ENCODE measurements at regions not wholly inside any gene's neighbourhood (a gene's known extent, or its start where the extent isn't known, plus 50 kb on each side); places are given as distances from the start of the nearest gene placed in this dataset.
A peak's percentile ranks its signal among the peaks of the same experiment; 100 is the strongest.

GRCh38 chr1:8267307-8267706 lies 50.6 kb upstream of the SLC45A1 start:
- Mint-ChIP-seq H3K4me3 (no peak overlapping the region), H3K27me3 (peaks cover 25% of the 10 kb centered on the region), H3K4me1 (ENCODE audit: low read depth) (peaks cover 19% of the 10 kb centered on the region), H3K27ac (peak overlapping the region; percentile 61), H3K9me3 (peaks cover 9% of the 10 kb centered on the region), H3K36me3 (ENCODE audit: low read depth) (no peaks in the 10 kb centered on the region)
- intact Hi-C loops (cut with micrococcal nuclease) = no loop called here

GRCh38 chr1:8266436-8267165 lies 51.3 kb upstream of the SLC45A1 start:
- no peaks in the 10 kb centered on the region for H3K36me3 Mint-ChIP-seq (ENCODE audit: low read depth)
- H3K27me3 Mint-ChIP-seq = peaks cover 27% of the 10 kb centered on the region
- no peak overlapping the region for H3K27ac Mint-ChIP-seq
- H3K4me3 Mint-ChIP-seq = no peak overlapping the region
- peaks cover 9% of the 10 kb centered on the region for H3K9me3 Mint-ChIP-seq
- intact Hi-C loops (cut with micrococcal nuclease) = no loop called here
- peaks cover 19% of the 10 kb centered on the region for H3K4me1 Mint-ChIP-seq (ENCODE audit: low read depth)

GRCh38 chr1:8263791-8264190 lies 54.1 kb upstream of the SLC45A1 start:
- no peak overlapping the region for H3K4me3 Mint-ChIP-seq
- no peaks in the 10 kb centered on the region for H3K36me3 Mint-ChIP-seq (ENCODE audit: low read depth)
- peaks cover 9% of the 10 kb centered on the region for H3K9me3 Mint-ChIP-seq
- peaks cover 11% of the 10 kb centered on the region for H3K4me1 Mint-ChIP-seq (ENCODE audit: low read depth)
- intact Hi-C loops (cut with micrococcal nuclease) = no loop called here
- H3K27me3 Mint-ChIP-seq = peaks cover 16% of the 10 kb centered on the region
- H3K27ac Mint-ChIP-seq = no peak overlapping the region

DNA sequence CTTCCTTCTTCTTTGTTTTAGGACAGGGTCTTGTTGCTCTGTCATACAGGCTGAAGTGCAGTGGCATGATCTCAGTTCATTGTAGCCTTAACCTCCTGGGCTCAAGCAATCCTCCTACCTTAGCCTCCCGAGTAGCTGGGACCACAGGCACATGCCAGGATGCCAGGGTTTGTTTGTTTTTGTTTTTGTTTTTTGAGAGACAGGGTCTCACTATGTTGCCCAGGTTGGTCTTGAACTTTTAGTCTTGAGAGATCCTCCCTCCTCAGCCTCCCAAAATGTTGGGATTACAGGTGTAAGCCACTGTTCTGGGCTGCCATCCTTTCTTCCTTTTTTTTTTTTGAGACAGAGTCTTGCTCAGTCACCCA lies 56.5 kb upstream of the SLC45A1 start:
- Mint-ChIP-seq H3K27me3 (peaks cover 21% of the 10 kb centered on the region), H3K4me1 (ENCODE audit: low read depth) (no peaks in the 10 kb centered on the region), H3K27ac (no peak overlapping the region), H3K36me3 (ENCODE audit: low read depth) (no peaks in the 10 kb centered on the region), H3K9me3 (no peaks in the 10 kb centered on the region), H3K4me3 (no peak overlapping the region)
- intact Hi-C loops (cut with micrococcal nuclease) = no loop called here

- no peaks in the 10 kb centered on the region for H3K36me3 Mint-ChIP-seq (ENCODE audit: low read depth)
- no peak overlapping the region for H3K4me3 Mint-ChIP-seq
- no peaks in the 10 kb centered on the region for H3K9me3 Mint-ChIP-seq
- H3K27me3 Mint-ChIP-seq = peaks cover 23% of the 10 kb centered on the region
- intact Hi-C loops (cut with micrococcal nuclease) = no loop called here
- H3K27ac Mint-ChIP-seq = peak overlapping the region; percentile 54
- H3K4me1 Mint-ChIP-seq (ENCODE audit: low read depth) = no peaks in the 10 kb centered on the region
These were observed 58.2 kb upstream of the SLC45A1 start for GRCh38 chr1:8259498-8260290.

- peaks cover 21% of the 10 kb centered on the region for H3K27me3 Mint-ChIP-seq
- intact Hi-C loops (cut with micrococcal nuclease) = no loop called here
- no peak overlapping the region for H3K27ac Mint-ChIP-seq
- H3K4me1 Mint-ChIP-seq (ENCODE audit: low read depth) = no peaks in the 10 kb centered on the region
- no peaks in the 10 kb centered on the region for H3K36me3 Mint-ChIP-seq (ENCODE audit: low read depth)
- no peaks in the 10 kb centered on the region for H3K9me3 Mint-ChIP-seq
- no peak overlapping the region for H3K4me3 Mint-ChIP-seq
These were observed 60.3 kb upstream of the SLC45A1 start for GRCh38 chr1:8257621-8258020.

GRCh38 chr1:8256321-8256720 lies 61.6 kb upstream of the SLC45A1 start:
- Mint-ChIP-seq H3K36me3 (ENCODE audit: low read depth) (no peaks in the 10 kb centered on the region), H3K4me3 (no peak overlapping the region), H3K4me1 (ENCODE audit: low read depth) (no peaks in the 10 kb centered on the region), H3K27me3 (peaks cover 17% of the 10 kb centered on the region), H3K9me3 (no peaks in the 10 kb centered on the region), H3K27ac (no peak overlapping the region)
- intact Hi-C loops (cut with micrococcal nuclease) = no loop called here

DNA sequence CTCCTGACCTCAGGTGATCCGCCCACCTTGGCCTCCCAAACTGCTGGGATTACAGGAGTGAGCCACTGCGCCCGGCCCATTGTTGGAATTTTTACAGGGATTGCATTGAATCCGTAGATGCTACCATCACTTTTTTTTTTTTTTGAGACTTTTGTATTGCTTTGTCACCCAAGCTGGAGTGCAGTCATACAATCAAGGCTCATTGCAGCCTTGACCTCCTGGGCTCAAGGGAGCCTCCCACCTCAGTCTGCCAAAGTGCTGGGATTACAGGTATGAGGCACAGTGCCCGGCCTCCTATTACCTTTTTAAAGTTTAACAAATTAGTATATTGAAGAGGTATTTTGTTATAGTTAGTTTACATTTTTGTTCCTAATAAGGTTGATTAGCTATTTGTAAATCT lies 62.2 kb upstream of the SLC45A1 start:
- no peaks in the 10 kb centered on the region for H3K9me3 Mint-ChIP-seq
- H3K27ac Mint-ChIP-seq = no peak overlapping the region
- no peaks in the 10 kb centered on the region for H3K36me3 Mint-ChIP-seq (ENCODE audit: low read depth)
- intact Hi-C loops (cut with micrococcal nuclease) = no loop called here
- peaks cover 17% of the 10 kb centered on the region for H3K27me3 Mint-ChIP-seq
- H3K4me3 Mint-ChIP-seq = no peak overlapping the region
- H3K4me1 Mint-ChIP-seq (ENCODE audit: low read depth) = no peaks in the 10 kb centered on the region

DNA sequence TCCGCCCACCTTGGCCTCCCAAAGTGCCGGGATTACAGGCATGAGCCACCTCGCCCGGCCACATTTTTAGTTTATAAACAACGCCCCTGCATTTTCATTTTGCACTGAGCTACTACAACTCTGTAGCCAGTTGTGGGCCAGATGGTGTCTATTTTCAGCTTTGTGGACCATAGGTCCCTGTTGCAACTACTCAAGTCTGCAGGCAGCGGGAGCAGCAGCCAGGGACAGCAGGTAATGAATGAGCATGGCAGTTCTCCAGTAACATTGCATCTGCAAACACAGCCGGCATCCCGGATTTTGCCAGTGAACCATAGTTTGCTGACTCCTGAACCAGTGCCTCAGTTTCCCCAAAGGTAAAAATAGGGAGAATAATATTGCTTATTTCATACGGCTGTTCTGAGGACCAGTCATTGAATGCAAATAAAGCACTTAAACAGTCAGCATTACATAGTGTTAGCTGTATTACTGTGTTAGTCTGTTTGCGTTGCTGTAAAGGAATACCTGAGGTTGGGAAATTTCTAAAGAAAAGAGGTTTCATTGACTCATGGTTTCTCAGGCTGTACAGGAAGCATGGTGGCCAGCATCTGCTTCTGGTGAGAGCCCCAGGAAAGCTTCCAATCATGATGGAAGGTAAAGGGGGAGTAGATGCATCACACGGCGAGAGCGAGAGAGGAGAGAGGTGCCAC lies 65.5 kb upstream of the SLC45A1 start:
- intact Hi-C loops (cut with micrococcal nuclease) = no loop called here
- no peak overlapping the region for H3K27ac Mint-ChIP-seq

DNA sequence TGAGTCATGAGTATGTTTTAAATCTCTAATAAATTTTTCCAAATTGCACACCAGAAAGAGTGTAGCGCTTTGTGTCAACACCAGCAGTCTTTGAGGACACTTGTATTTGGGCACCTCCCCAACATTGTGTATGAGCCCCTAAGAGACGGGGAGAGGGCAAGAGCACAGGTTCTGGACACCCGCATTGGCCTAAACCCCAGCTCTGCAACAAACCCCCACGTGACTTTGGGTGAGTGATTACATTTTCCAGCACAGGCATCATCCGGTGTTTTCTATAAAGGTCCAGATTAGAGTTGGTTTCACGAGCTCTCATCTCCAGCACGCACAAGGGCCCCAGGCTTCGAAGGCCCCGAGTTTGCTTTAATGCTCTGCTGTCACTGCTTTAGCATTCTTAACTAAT lies 66.3 kb upstream of the SLC45A1 start:
- Mint-ChIP-seq H3K4me3 (no peak overlapping the region), H3K9me3 (no peaks in the 10 kb centered on the region), H3K4me1 (ENCODE audit: low read depth) (no peaks in the 10 kb centered on the region), H3K27ac (no peak overlapping the region), H3K27me3 (peaks cover 10% of the 10 kb centered on the region), H3K36me3 (ENCODE audit: low read depth) (no peaks in the 10 kb centered on the region)
- intact Hi-C loops (cut with micrococcal nuclease) = no loop called here

More for the DNA sequence above, 65.5 kb upstream of the SLC45A1 start:
- Mint-ChIP-seq H3K36me3 (ENCODE audit: low read depth) (no peaks in the 10 kb centered on the region), H3K4me1 (ENCODE audit: low read depth) (no peaks in the 10 kb centered on the region), H3K4me3 (no peak overlapping the region), H3K27me3 (peaks cover 14% of the 10 kb centered on the region), H3K9me3 (no peaks in the 10 kb centered on the region)

- H3K27me3 Mint-ChIP-seq = peaks cover 10% of the 10 kb centered on the region
- H3K36me3 Mint-ChIP-seq (ENCODE audit: low read depth) = no peaks in the 10 kb centered on the region
- H3K9me3 Mint-ChIP-seq = no peaks in the 10 kb centered on the region
- no peak overlapping the region for H3K27ac Mint-ChIP-seq
- no peak overlapping the region for H3K4me3 Mint-ChIP-seq
- no peaks in the 10 kb centered on the region for H3K4me1 Mint-ChIP-seq (ENCODE audit: low read depth)
- intact Hi-C loops (cut with micrococcal nuclease) = no loop called here
These were observed 68.1 kb upstream of the SLC45A1 start for GRCh38 chr1:8249838-8250237.

- Mint-ChIP-seq H3K4me1 (ENCODE audit: low read depth) (no peaks in the 10 kb centered on the region), H3K27me3 (peaks cover 10% of the 10 kb centered on the region), H3K4me3 (no peak overlapping the region), H3K9me3 (no peaks in the 10 kb centered on the region), H3K27ac (no peak overlapping the region), H3K36me3 (ENCODE audit: low read depth) (no peaks in the 10 kb centered on the region)
- intact Hi-C loops (cut with micrococcal nuclease) = no loop called here
These were observed 70.0 kb upstream of the SLC45A1 start for GRCh38 chr1:8247811-8248436.

- no peaks in the 10 kb centered on the region for H3K9me3 Mint-ChIP-seq
These were observed 73.6 kb upstream of the SLC45A1 start for GRCh38 chr1:8244304-8244703.

DNA sequence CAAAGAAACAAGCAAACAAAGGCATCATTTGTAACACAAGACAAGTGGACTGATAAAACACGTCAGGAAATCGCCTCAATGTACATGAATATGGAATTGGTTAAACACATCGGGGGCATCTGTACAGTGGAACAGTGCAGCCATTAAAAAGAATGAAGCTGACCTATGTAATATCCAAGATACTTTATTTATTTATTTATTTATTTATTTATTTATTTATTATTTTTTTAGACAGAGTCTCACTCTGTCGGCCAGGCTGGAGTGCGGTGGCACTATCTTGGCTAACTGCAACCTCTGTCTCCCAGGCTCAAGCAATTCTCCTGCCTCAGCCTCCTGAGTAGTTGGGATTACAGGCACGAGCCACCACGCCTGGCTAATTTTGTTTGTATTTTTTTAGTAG lies 75.4 kb upstream of the SLC45A1 start:
- H3K4me1 Mint-ChIP-seq (ENCODE audit: low read depth) = peaks cover 9% of the 10 kb centered on the region
- peaks cover 13% of the 10 kb centered on the region for H3K27me3 Mint-ChIP-seq
- no peaks in the 10 kb centered on the region for H3K9me3 Mint-ChIP-seq
- H3K36me3 Mint-ChIP-seq (ENCODE audit: low read depth) = no peaks in the 10 kb centered on the region
- H3K27ac Mint-ChIP-seq = no peak overlapping the region
- H3K4me3 Mint-ChIP-seq = no peak overlapping the region
- intact Hi-C loops (cut with micrococcal nuclease) = no loop called here

More at GRCh38 chr1:8244304-8244703, 73.6 kb upstream of the SLC45A1 start:
- Mint-ChIP-seq H3K27me3 (peaks cover 11% of the 10 kb centered on the region), H3K4me1 (ENCODE audit: low read depth) (no peaks in the 10 kb centered on the region), H3K27ac (no peak overlapping the region), H3K36me3 (ENCODE audit: low read depth) (no peaks in the 10 kb centered on the region), H3K4me3 (no peak overlapping the region)
- intact Hi-C loops (cut with micrococcal nuclease) = no loop called here

All from dendritic cell treated with granulocyte-macrophage colony-stimulating factor and Interleukin-4, amounts not matched to agents 40 ng/mL and 50 ng/mL, for 4 days (primary cell).